Loucy (cell line): ENCODE measurements at regions not wholly inside any gene's neighbourhood (a gene's known extent, or its start where the extent isn't known, plus 50 kb on each side); places are given as distances from the start of the nearest gene placed in this dataset.

Source experiments
- H2AFZ ChIP-seq: fragments of 200-600 bp; sonication (generic); 2 replicates; pipeline ENCODE4 v1.6.0; 2016; ENCODE audit warnings: antibody characterized with exemption, mild to moderate bottlenecking, low read length, moderate library complexity
- H3F3A ChIP-seq: fragments of 200-600 bp; 2 replicates; pipeline ENCODE4 v1.6.0; 2016; ENCODE audit warnings: antibody characterized with exemption, low read depth, mild to moderate bottlenecking
- H3K27me3 ChIP-seq: fragments of 200-600 bp; sonication (generic); 2 replicates; pipeline ENCODE4 v1.6.1; 2014; ENCODE audit warnings: low read length, mild to moderate bottlenecking; ENCODE audit not compliant: insufficient read depth, poor library complexity, severe bottlenecking
- H3K36me3 ChIP-seq: fragments of 200-600 bp; sonication (generic); 2 replicates; pipeline ENCODE4 v1.6.1; 2016; ENCODE audit warnings: low read length; ENCODE audit not compliant: insufficient read depth
- H3K4me1 ChIP-seq: fragments of 200-600 bp; sonication (generic); 2 replicates; pipeline ENCODE4 v1.5.1; 2014; ENCODE audit warnings: low read length, mild to moderate bottlenecking; ENCODE audit not compliant: insufficient read depth, poor library complexity, severe bottlenecking
- H3K4me2 ChIP-seq: fragments of 200-600 bp; sonication (generic); 2 replicates; pipeline ENCODE4 v1.6.0; 2014; ENCODE audit warnings: antibody characterized with exemption, low read length, low read depth, mild to moderate bottlenecking; ENCODE audit not compliant: poor library complexity, severe bottlenecking
- H3K4me3 ChIP-seq: fragments of 200-600 bp; sonication (generic); 2 replicates; pipeline ENCODE4 v1.5.1; 2014; ENCODE audit warnings: low read length, mild to moderate bottlenecking, mixed read lengths; ENCODE audit not compliant: poor library complexity, severe bottlenecking
- H3K79me2 ChIP-seq: fragments of 200-600 bp; sonication (generic); 2 replicates; pipeline ENCODE4 v1.6.1; 2014; ENCODE audit warnings: low read length; ENCODE audit not compliant: insufficient read depth
- H3K9ac ChIP-seq: fragments of 200-600 bp; sonication (generic); 2 replicates; pipeline ENCODE4 v1.6.0; 2014; ENCODE audit warnings: mild to moderate bottlenecking, low read depth, low read length, moderate library complexity; ENCODE audit not compliant: poor library complexity, severe bottlenecking
- H3K9me2 ChIP-seq: fragments of 200-600 bp; sonication (generic); replicated peaks from 2 replicates; pipeline ENCODE4 v1.6.1; 2016; ENCODE audit warnings: low read depth, low read length, mixed read lengths
- H3K9me3 ChIP-seq: fragments of 200-600 bp; sonication (generic); 2 replicates; pipeline ENCODE4 v1.6.1; 2014; ENCODE audit warnings: mild to moderate bottlenecking, antibody characterized with exemption, low read length, low read depth; ENCODE audit not compliant: insufficient read depth
- H4K20me1 ChIP-seq: fragments of 200-600 bp; sonication (generic); 2 replicates; pipeline ENCODE4 v1.6.0; 2014; ENCODE audit warnings: antibody characterized with exemption, low read length, mild to moderate bottlenecking; ENCODE audit not compliant: insufficient read depth, poor library complexity, severe bottlenecking
- EZH2phosphoT487 ChIP-seq: fragments of 200-600 bp; IDR thresholded peaks from 2 replicates; pipeline ENCODE4 v1.6.1; 2018; ENCODE audit warnings: antibody characterized with exemption, mild to moderate bottlenecking, moderate library complexity, borderline replicate concordance
- TF ChIP-seq, protein P1 (sequence below): fragments of 200-600 bp; sonication (generic); conservative IDR thresholded peaks from 2 replicates; pipeline ENCODE4 v1.5.1; 2014; ENCODE audit warnings: mild to moderate bottlenecking, antibody characterized with exemption, low read length

GRCh38 chr6:120056085-120056484 lies 706.5 kb upstream of the MAN1A1 start:
- no peak overlapping the region for H2AFZ ChIP-seq
- no peaks in the 10 kb centered on the region for H3F3A ChIP-seq

GRCh38 chr6:120055071-120055470 lies 705.5 kb upstream of the MAN1A1 start:
- H3K27me3 ChIP-seq, result no peaks in the 10 kb centered on the region
- no peaks in the 10 kb centered on the region for H3K79me2 ChIP-seq
- H3K9me2 ChIP-seq, result no peaks in the 10 kb centered on the region; the same call in 1 of the 2 replicates
- no peak overlapping the region for H3K4me2 ChIP-seq
- no peaks in the 10 kb centered on the region for H3F3A ChIP-seq
- no peaks in the 10 kb centered on the region for H3K9me3 ChIP-seq
- H3K36me3 ChIP-seq, result no peaks in the 10 kb centered on the region
- no peak overlapping the region for H2AFZ ChIP-seq
- H3K9ac ChIP-seq, result no peak overlapping the region
- no peak overlapping the region for H3K4me3 ChIP-seq
- no peaks in the 10 kb centered on the region for H3K4me1 ChIP-seq
- no peaks in the 10 kb centered on the region for H4K20me1 ChIP-seq
- TF ChIP-seq, protein P1, sequence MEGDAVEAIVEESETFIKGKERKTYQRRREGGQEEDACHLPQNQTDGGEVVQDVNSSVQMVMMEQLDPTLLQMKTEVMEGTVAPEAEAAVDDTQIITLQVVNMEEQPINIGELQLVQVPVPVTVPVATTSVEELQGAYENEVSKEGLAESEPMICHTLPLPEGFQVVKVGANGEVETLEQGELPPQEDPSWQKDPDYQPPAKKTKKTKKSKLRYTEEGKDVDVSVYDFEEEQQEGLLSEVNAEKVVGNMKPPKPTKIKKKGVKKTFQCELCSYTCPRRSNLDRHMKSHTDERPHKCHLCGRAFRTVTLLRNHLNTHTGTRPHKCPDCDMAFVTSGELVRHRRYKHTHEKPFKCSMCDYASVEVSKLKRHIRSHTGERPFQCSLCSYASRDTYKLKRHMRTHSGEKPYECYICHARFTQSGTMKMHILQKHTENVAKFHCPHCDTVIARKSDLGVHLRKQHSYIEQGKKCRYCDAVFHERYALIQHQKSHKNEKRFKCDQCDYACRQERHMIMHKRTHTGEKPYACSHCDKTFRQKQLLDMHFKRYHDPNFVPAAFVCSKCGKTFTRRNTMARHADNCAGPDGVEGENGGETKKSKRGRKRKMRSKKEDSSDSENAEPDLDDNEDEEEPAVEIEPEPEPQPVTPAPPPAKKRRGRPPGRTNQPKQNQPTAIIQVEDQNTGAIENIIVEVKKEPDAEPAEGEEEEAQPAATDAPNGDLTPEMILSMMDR, result no peak
- TF ChIP-seq EZH2phosphoT487, result no peak

More at GRCh38 chr6:120056085-120056484, 706.5 kb upstream of the MAN1A1 start:
- TF ChIP-seq, protein P1, result peak; percentile 58
- TF ChIP-seq EZH2phosphoT487, result no peak
- Histone ChIP-seq H3K9me3 (no peaks in the 10 kb centered on the region), H3K4me1 (no peaks in the 10 kb centered on the region), H3K4me3 (no peak overlapping the region), H3K27me3 (no peaks in the 10 kb centered on the region), H3K4me2 (no peak overlapping the region), H3K36me3 (no peaks in the 10 kb centered on the region), H3K79me2 (no peaks in the 10 kb centered on the region), H3K9me2 (no peaks in the 10 kb centered on the region; the same call in 1 of the 2 replicates), H4K20me1 (no peaks in the 10 kb centered on the region), H3K9ac (no peak overlapping the region)

DNA sequence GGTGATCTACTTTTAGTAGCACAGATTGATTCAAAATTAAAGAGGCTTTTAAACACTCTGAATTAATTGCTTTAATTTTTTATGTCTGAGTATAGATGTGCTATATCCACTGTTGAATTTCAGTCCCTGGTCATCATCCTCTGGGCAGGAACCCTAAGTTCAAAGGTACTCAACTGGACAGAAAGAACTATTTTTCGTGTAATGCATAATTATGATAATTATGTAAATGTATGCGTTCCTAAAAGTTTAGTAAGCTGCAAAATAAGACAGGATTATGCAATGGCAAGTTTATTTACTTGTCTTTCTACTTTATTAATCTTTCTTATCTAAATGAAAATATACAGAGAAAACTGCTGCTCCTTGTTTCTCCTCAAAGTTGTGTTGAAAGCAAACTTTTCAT lies 690.1 kb upstream of the MAN1A1 start:
- Histone ChIP-seq H3K9me3 (no peaks in the 10 kb centered on the region), H4K20me1 (no peaks in the 10 kb centered on the region), H3K4me1 (no peaks in the 10 kb centered on the region), H3K9me2 (no peaks in the 10 kb centered on the region), H3K79me2 (no peaks in the 10 kb centered on the region), H3K27me3 (no peaks in the 10 kb centered on the region), H3K4me2 (no peak overlapping the region), H3K9ac (no peak overlapping the region), H3K4me3 (no peak overlapping the region), H2AFZ (no peak overlapping the region), H3K36me3 (no peaks in the 10 kb centered on the region), H3F3A (no peaks in the 10 kb centered on the region)
- TF ChIP-seq EZH2phosphoT487, result no peak
- TF ChIP-seq, protein P1, result no peak
